Astrocyte of the spinal cord (primary cell): ENCODE measurements at regions not wholly inside any gene's neighbourhood (a gene's known extent, or its start where the extent isn't known, plus 50 kb on each side); places are given as distances from the start of the nearest gene placed in this dataset.
A peak's percentile ranks its signal among the peaks of the same experiment; 100 is the strongest.

Source experiments
- DNase-seq: peaks from one replicate; pipeline ENCODE4 v3.0.0; 2011; ENCODE audit warnings: low read depth, low spot score
- H3K4me3 ChIP-seq: 2 replicates; pipeline ENCODE4 v1.5.1; 2011; ENCODE audit warnings: low read depth, mild to moderate bottlenecking, low read length, moderate library complexity
- CTCF ChIP-seq: IDR thresholded peaks from 2 replicates; pipeline ENCODE4 v1.5.1; 2012; ENCODE audit warnings: low read depth, mild to moderate bottlenecking, low read length, inconsistent platforms
- in situ Hi-C: cut with HindIII; loops from 2 replicates; pipeline ENCODE4 v1.10.0; 2017; ENCODE audit warnings: low sequenced_read_pairs

GRCh38 chr16:51573191-51573590, 422.1 kb upstream of the SALL1 start:
- no peak for TF ChIP-seq CTCF
- no peak for DNase-seq
- in situ Hi-C loops = no loop called here
- no peak overlapping the region for H3K4me3 ChIP-seq

GRCh38 chr16:51569203-51569931, 418.3 kb upstream of the SALL1 start:
- H3K4me3 ChIP-seq = no peak overlapping the region
- in situ Hi-C loops = no loop called here
- no peak for TF ChIP-seq CTCF
- DNase-seq = peak; percentile 37

- in situ Hi-C loops = no loop called here
- no peak for TF ChIP-seq CTCF
Observed at GRCh38 chr16:51567911-51568310, 416.8 kb upstream of the SALL1 start.

GRCh38 chr16:51565184-51565583, 414.1 kb upstream of the SALL1 start:
- no peak overlapping the region for H3K4me3 ChIP-seq
- no peak for TF ChIP-seq CTCF
- in situ Hi-C loops = no loop called here
- DNase-seq = no peak

More at GRCh38 chr16:51567911-51568310, 416.8 kb upstream of the SALL1 start:
- H3K4me3 ChIP-seq = no peak overlapping the region
- no peak for DNase-seq

- no peak for TF ChIP-seq CTCF
- DNase-seq = peak; percentile 25
- H3K4me3 ChIP-seq = no peak overlapping the region
- in situ Hi-C loops = no loop called here
Observed at GRCh38 chr16:51562891-51563290, 411.8 kb upstream of the SALL1 start.

GRCh38 chr16:51559901-51560300, 408.8 kb upstream of the SALL1 start:
- TF ChIP-seq CTCF = no peak

More at GRCh38 chr16:51559901-51560300, 408.8 kb upstream of the SALL1 start:
- H3K4me3 ChIP-seq = no peak overlapping the region
- no peak for DNase-seq
- in situ Hi-C loops = no loop called here
